GM19239 (cell line): ENCODE measurements at regions not wholly inside any gene's neighbourhood (a gene's known extent, or its start where the extent isn't known, plus 50 kb on each side); places are given as distances from the start of the nearest gene placed in this dataset.

Experiments used
- DNase-seq: peaks from one replicate; pipeline ENCODE4 v3.0.0; 2011; ENCODE audit warnings: low spot score; ENCODE audit not compliant: insufficient read length
- FAIRE-seq: peaks from 2 replicates; lab custom pipeline; 2011; peaks lifted over from hg19 to GRCh38; lab: Jason Lieb, UNC

GRCh38 chr7:7105800-7106582, 76.4 kb upstream of the C1GALT1 start:
- DNase-seq (no peak), FAIRE-seq (no peak)

- FAIRE-seq (no peak), DNase-seq (no peak)
Measured at GRCh38 chr7:7108931-7109330, 73.4 kb upstream of the C1GALT1 start.

GRCh38 chr7:7109934-7110333, 72.4 kb upstream of the C1GALT1 start:
- FAIRE-seq, result no peak
- no peak for DNase-seq

- no peak for FAIRE-seq
- no peak for DNase-seq
Measured at GRCh38 chr7:7110706-7111105, 71.6 kb upstream of the C1GALT1 start.

GRCh38 chr7:7112868-7113267, 69.5 kb upstream of the C1GALT1 start:
- FAIRE-seq (no peak), DNase-seq (no peak)

- no peak for DNase-seq
- FAIRE-seq, result no peak
Measured at GRCh38 chr7:7114575-7115291, 67.6 kb upstream of the C1GALT1 start.

GRCh38 chr7:7117935-7118586, 64.3 kb upstream of the C1GALT1 start:
- DNase-seq, result no peak
- no peak for FAIRE-seq

GRCh38 chr7:7118822-7119221, 63.5 kb upstream of the C1GALT1 start:
- DNase-seq (no peak), FAIRE-seq (no peak)

GRCh38 chr7:7119729-7120128, 62.6 kb upstream of the C1GALT1 start:
- FAIRE-seq, result no peak
- no peak for DNase-seq

GRCh38 chr7:7122033-7122478, 60.3 kb upstream of the C1GALT1 start:
- FAIRE-seq, result no peak

GRCh38 chr7:7122701-7123281, 59.6 kb upstream of the C1GALT1 start:
- DNase-seq (no peak), FAIRE-seq (no peak)

More at GRCh38 chr7:7122033-7122478, 60.3 kb upstream of the C1GALT1 start:
- no peak for DNase-seq

GRCh38 chr7:7125963-7126362, 56.4 kb upstream of the C1GALT1 start:
- DNase-seq (no peak), FAIRE-seq (no peak)

GRCh38 chr7:7127773-7128172, 54.6 kb upstream of the C1GALT1 start:
- FAIRE-seq, result no peak
- DNase-seq, result no peak

GRCh38 chr7:7129381-7129780, 53.0 kb upstream of the C1GALT1 start:
- FAIRE-seq (no peak), DNase-seq (no peak)

- no peak for DNase-seq
- no peak for FAIRE-seq
Measured at GRCh38 chr7:7131273-7131672, 51.1 kb upstream of the C1GALT1 start.
